Sigmoid colon (tissue), 6 donors: ENCODE measurements at regions not wholly inside any gene's neighbourhood (a gene's known extent, or its start where the extent isn't known, plus 50 kb on each side); places are given as distances from the start of the nearest gene placed in this dataset.

Experiments used
- DNase-seq: peaks from one replicate; pipeline ENCODE4 v3.0.0-alpha.2; 2019
- H3K27ac ChIP-seq, 4 donors: fragments of 200-600 bp; sonication (generic); one replicate each; pipeline ENCODE4 v1.5.1; 2016 to 2019; ENCODE audit warnings: mild to moderate bottlenecking in 1 of 4
- H3K27me3 ChIP-seq, 3 donors: fragments of 200-600 bp; sonication (generic); one replicate each; pipeline ENCODE4 v1.5.1; 2019; ENCODE audit warnings: mild to moderate bottlenecking in 1 of 3
- H3K36me3 ChIP-seq, 4 donors: fragments of 200-600 bp; sonication (generic); one replicate each; pipeline ENCODE4 v1.5.1; 2016 to 2019
- H3K4me1 ChIP-seq, 4 donors: fragments of 200-600 bp; sonication (generic); one replicate each; pipeline ENCODE4 v1.5.1; 2017 to 2019
- H3K4me3 ChIP-seq, 4 donors: fragments of 200-600 bp; sonication (generic); one replicate each; pipeline ENCODE4 v1.5.1; 2017 to 2019; ENCODE audit warnings: mild to moderate bottlenecking in 2 of 4, moderate library complexity in 1 of 4
- H3K9me3 ChIP-seq, 4 donors: fragments of 200-600 bp in 3 of 4; sonication (generic) in 3 of 4; one replicate each; pipeline versions ENCODE4 v1.5.1 to v1.6.1; 2013 to 2019
- CTCF ChIP-seq, 4 experiments: fragments of 450-650 bp in 3 of 4; fragments of 200-600 bp in 1 of 4; IDR thresholded peaks; one replicate each; pipeline ENCODE4 v1.5.1; 2016 to 2019; ENCODE audit warnings: antibody characterized with exemption in 4 of 4, mild to moderate bottlenecking in 3 of 4, moderate library complexity in 2 of 4
- EP300 ChIP-seq, 4 donors: sonication (generic); formaldehyde crosslinking; IDR thresholded peaks; one replicate each; pipeline ENCODE4 v1.6.1; 2017; ENCODE audit warnings: antibody characterized with exemption in 4 of 4
- POLR2A ChIP-seq, 2 donors: fragments of 450-650 bp; IDR thresholded peaks; one replicate each; pipeline ENCODE4 v1.6.1; 2016; ENCODE audit warnings: antibody characterized with exemption in 2 of 2, mild to moderate bottlenecking in 2 of 2, moderate library complexity in 2 of 2
- POLR2AphosphoS5 ChIP-seq, 4 donors: sonication (generic); formaldehyde crosslinking; IDR thresholded peaks; one replicate each; pipeline ENCODE4 v1.6.1; 2017; ENCODE audit warnings: antibody characterized with exemption in 4 of 4
- WGBS, 2 donors: extraction: QIAGEN DNeasy Blood & Tissue Kit; methylation state at CpG; one replicate each; pipeline ENCODE4 v1.1.7; 2013; 5-methylcytosine and 5-hydroxymethylcytosine counted together
- intact Hi-C: fragments of 100-400 bp; cut with DNase I; formaldehyde crosslinking; loops from one replicate; pipeline ENCODE4 v1.15.1; 2023
- donor health status: healthy with polysubstance abuse.
- donor health status: healthy.

- 76 to 82% methylated on average over 1 of the region's 1 CpG for WGBS, 2 donors
- Histone ChIP-seq H3K4me1 (no peaks in the 10 kb centered on the region), H3K4me3 (no peak overlapping the region), H3K27ac (no peak overlapping the region), H3K9me3 (peaks cover 0 to 5% (median 0%) of the 10 kb centered on the region in 4 donors), H3K36me3 (no peaks in the 10 kb centered on the region), H3K27me3 (no peaks in the 10 kb centered on the region)
- intact Hi-C loops: no loop called here
- no peak for DNase-seq
- TF ChIP-seq POLR2AphosphoS5 (IDR thresholded peaks at IDR 0.05) (no peak), POLR2A (IDR thresholded peaks at IDR 0.05) (no peak), EP300 (IDR thresholded peaks at IDR 0.05) (no peak), CTCF (IDR thresholded peaks at IDR 0.05) (no peak)
Observed at GRCh38 chr2:59694176-59694575, 859.3 kb downstream of the BCL11A start.

- no peak for DNase-seq
- Histone ChIP-seq H3K27me3 (no peaks in the 10 kb centered on the region), H3K4me1 (no peaks in the 10 kb centered on the region), H3K36me3 (no peaks in the 10 kb centered on the region), H3K27ac (no peak overlapping the region), H3K9me3 (peaks cover 0 to 5% (median 0%) of the 10 kb centered on the region in 4 donors), H3K4me3 (no peak overlapping the region)
- WGBS, 2 donors: 63 to 72% methylated on average over 2 of the region's 2 CpGs
- intact Hi-C loops: no loop called here
- TF ChIP-seq CTCF (IDR thresholded peaks at IDR 0.05) (no peak), EP300 (IDR thresholded peaks at IDR 0.05) (no peak), POLR2AphosphoS5 (IDR thresholded peaks at IDR 0.05) (no peak), POLR2A (IDR thresholded peaks at IDR 0.05) (no peak)
Observed at GRCh38 chr2:59693231-59693959, 860.1 kb downstream of the BCL11A start.

- 17 to 70% methylated on average over 3 of the region's 3 CpGs for WGBS, 2 donors
- intact Hi-C loops: no loop called here
- no peaks in the 10 kb centered on the region for H3K4me1 ChIP-seq
Observed at GRCh38 chr2:59691518-59692190, 861.8 kb downstream of the BCL11A start.

GRCh38 chr2:59690849-59691248 lies 862.6 kb downstream of the BCL11A start:
- H3K4me3 ChIP-seq: no peak overlapping the region
- no peak for TF ChIP-seq POLR2A (IDR thresholded peaks at IDR 0.05)
- no peak for TF ChIP-seq EP300 (IDR thresholded peaks at IDR 0.05)
- TF ChIP-seq POLR2AphosphoS5 (IDR thresholded peaks at IDR 0.05): no peak
- TF ChIP-seq CTCF (IDR thresholded peaks at IDR 0.05): no peak
- 89 to 90% methylated on average over 4 of the region's 4 CpGs for WGBS, 2 donors
- intact Hi-C loops: no loop called here
- peaks cover 0 to 5% (median 0%) of the 10 kb centered on the region in 4 donors for H3K9me3 ChIP-seq
- no peaks in the 10 kb centered on the region for H3K36me3 ChIP-seq
- no peaks in the 10 kb centered on the region for H3K4me1 ChIP-seq
- H3K27me3 ChIP-seq: no peaks in the 10 kb centered on the region
- H3K27ac ChIP-seq: no peak overlapping the region
- DNase-seq: no peak

More at GRCh38 chr2:59691518-59692190, 861.8 kb downstream of the BCL11A start:
- no peaks in the 10 kb centered on the region for H3K27me3 ChIP-seq
- H3K4me3 ChIP-seq: no peak overlapping the region
- no peak for DNase-seq
- no peak for TF ChIP-seq EP300 (IDR thresholded peaks at IDR 0.05)
- TF ChIP-seq POLR2AphosphoS5 (IDR thresholded peaks at IDR 0.05): no peak
- TF ChIP-seq POLR2A (IDR thresholded peaks at IDR 0.05): no peak
- peaks cover 0 to 5% (median 0%) of the 10 kb centered on the region in 4 donors for H3K9me3 ChIP-seq
- no peak overlapping the region for H3K27ac ChIP-seq
- no peaks in the 10 kb centered on the region for H3K36me3 ChIP-seq

- peaks cover 0 to 5% (median 1%) of the 10 kb centered on the region in 4 donors for H3K9me3 ChIP-seq
- H3K27me3 ChIP-seq: no peaks in the 10 kb centered on the region
- 25 to 69% methylated on average over 1 of the region's 1 CpG for WGBS, 2 donors
- H3K36me3 ChIP-seq: no peaks in the 10 kb centered on the region
- no peak for TF ChIP-seq CTCF (IDR thresholded peaks at IDR 0.05)
- TF ChIP-seq POLR2AphosphoS5 (IDR thresholded peaks at IDR 0.05): no peak
- no peak for TF ChIP-seq POLR2A (IDR thresholded peaks at IDR 0.05)
- no peak for TF ChIP-seq EP300 (IDR thresholded peaks at IDR 0.05)
- no peak overlapping the region for H3K27ac ChIP-seq
- no peak overlapping the region for H3K4me3 ChIP-seq
- no peaks in the 10 kb centered on the region for H3K4me1 ChIP-seq
- no peak for DNase-seq
- intact Hi-C loops: no loop called here
Observed at GRCh38 chr2:59684771-59685166, 868.7 kb downstream of the BCL11A start.
